ENCODE measurements at regions not wholly inside any gene's neighbourhood (a gene's known extent, or its start where the extent isn't known, plus 50 kb on each side); places are given as distances from the start of the nearest gene placed in this dataset.
"Not testable (repeated sequence)": the region's sequence is repeated elsewhere in the genome, so short reads cannot be mapped to it uniquely, and the experiment has no call there.

- no peak for ATAC-seq
Measured at GRCh38 chr1:185464777-185465176, 147.7 kb upstream of the IVNS1ABP start.

- ATAC-seq: no peak
Measured at GRCh38 chr1:185463433-185463832, 146.4 kb upstream of the IVNS1ABP start.

- ATAC-seq: no peak
Measured at GRCh38 chr1:185463011-185463410, 146.0 kb upstream of the IVNS1ABP start.

- not testable (repeated sequence) for ATAC-seq
Measured at GRCh38 chr1:185460723-185461122, 143.7 kb upstream of the IVNS1ABP start.

- ATAC-seq: no peak
Measured at GRCh38 chr1:185459141-185459540, 142.1 kb upstream of the IVNS1ABP start.

- ATAC-seq: no peak
Measured at GRCh38 chr1:185458670-185459069, 141.6 kb upstream of the IVNS1ABP start.

GRCh38 chr1:185453496-185454192 lies 136.6 kb upstream of the IVNS1ABP start:
- ATAC-seq: no peak

GRCh38 chr1:185450917-185451316 lies 133.9 kb upstream of the IVNS1ABP start:
- no peak for ATAC-seq

- ATAC-seq: no peak
Measured at GRCh38 chr1:185450060-185450788, 133.2 kb upstream of the IVNS1ABP start.

GRCh38 chr1:185449378-185450059 lies 132.5 kb upstream of the IVNS1ABP start:
- no peak for ATAC-seq

GRCh38 chr1:185448591-185449186 lies 131.6 kb upstream of the IVNS1ABP start:
- no peak for ATAC-seq

- ATAC-seq: peak in 1 of 2 donors; percentile 36
Measured at GRCh38 chr1:185446131-185446530, 129.1 kb upstream of the IVNS1ABP start.

- no peak for ATAC-seq
Measured at GRCh38 chr1:185445594-185445993, 128.6 kb upstream of the IVNS1ABP start.

- no peak for ATAC-seq
Measured at GRCh38 chr1:185444676-185445075, 127.6 kb upstream of the IVNS1ABP start.

- no peak for ATAC-seq
Measured at GRCh38 chr1:185442050-185442449, 125.0 kb upstream of the IVNS1ABP start.

- no peak for ATAC-seq
Measured at GRCh38 chr1:185441605-185442004, 124.6 kb upstream of the IVNS1ABP start.

- ATAC-seq: no peak
Measured at GRCh38 chr1:185440877-185441276, 123.8 kb upstream of the IVNS1ABP start.

- ATAC-seq: peak; percentile 90
Measured at GRCh38 chr1:185439727-185440415, 122.8 kb upstream of the IVNS1ABP start.

GRCh38 chr1:185438936-185439335 lies 121.9 kb upstream of the IVNS1ABP start:
- ATAC-seq: no peak

- no peak for ATAC-seq
Measured at GRCh38 chr1:185435696-185436379, 118.8 kb upstream of the IVNS1ABP start.

- ATAC-seq: no peak
Measured at GRCh38 chr1:185434721-185435120, 117.7 kb upstream of the IVNS1ABP start.

- no peak for ATAC-seq
Measured at GRCh38 chr1:185433667-185434066, 116.6 kb upstream of the IVNS1ABP start.
